A549 (cell line): ENCODE measurements at regions not wholly inside any gene's neighbourhood (a gene's known extent, or its start where the extent isn't known, plus 50 kb on each side); places are given as distances from the start of the nearest gene placed in this dataset.

Experiments
- ATAC-seq, 2 experiments: fragments of 200-7000 bp in 1 of 2; fragments of >200 bp in 1 of 2; cut with Nextera tagmentation in 1 of 2; cut with Tn5 transposase in 1 of 2; 3 replicates each; pipeline versions ENCODE4 v1.8.0 to v1.9.1; 2018 to 2020; ENCODE audit warnings: mild to moderate bottlenecking in 1 of 2, moderate library complexity in 1 of 2
- CTCF ChIA-PET: fragments of 300-600 bp; sonication (Branson Sonifier 250); formaldehyde crosslinking; extraction: SDS; loops from one replicate; lab custom pipeline; 2021; ENCODE audit warnings: antibody characterized with exemption, inconsistent platforms; lab: Yijun Ruan, JAX
- POLR2A ChIA-PET: fragments of 350-600 bp; formaldehyde crosslinking; extraction: SDS; loops from one replicate; lab custom pipeline; 2021; ENCODE audit warnings: antibody characterized with exemption, inconsistent platforms; lab: Yijun Ruan, JAX
- DNase-seq, 2 experiments: peaks; one replicate each; pipeline versions ENCODE4 v3.0.0 to v3.0.0-alpha.2; 2011 to 2016; ENCODE audit warnings: low read depth in 1 of 2, low spot score in 1 of 2
- FAIRE-seq: peaks from 2 replicates; lab custom pipeline; 2011; peaks lifted over from hg19 to GRCh38; lab: Jason Lieb, UNC
- H3K27ac ChIP-seq, 2 experiments: fragments of >200 bp; sonication (Bioruptor Twin); formaldehyde crosslinking; 3 replicates each; pipeline ENCODE4 v1.5.1; 2016 to 2017
- H3K4me1 ChIP-seq: fragments of >200 bp; sonication (Bioruptor Twin); formaldehyde crosslinking; 3 replicates; pipeline ENCODE4 v1.6.1; 2016
- H3K4me2 ChIP-seq: fragments of >200 bp; sonication (Bioruptor Twin); formaldehyde crosslinking; 3 replicates; pipeline ENCODE4 v1.6.1; 2016
- H3K4me3 ChIP-seq: fragments of >200 bp; sonication (Bioruptor Twin); formaldehyde crosslinking; 3 replicates; pipeline ENCODE4 v1.5.1; 2016
- H3K9me3 ChIP-seq: fragments of >200 bp; sonication (Bioruptor Twin); formaldehyde crosslinking; 3 replicates; pipeline ENCODE4 v1.6.1; 2016
- BHLHE40 ChIP-seq: IDR thresholded peaks from 2 replicates; pipeline ENCODE4 v1.6.1; 2012; ENCODE audit warnings: low read depth, low read length, inconsistent platforms
- CBX2 ChIP-seq: fragments of 200-600 bp; sonication (generic); IDR thresholded peaks from 2 replicates; pipeline ENCODE4 v1.6.1; 2016; ENCODE audit warnings: low read depth, mild to moderate bottlenecking, borderline replicate concordance
- CBX8 ChIP-seq: fragments of 200-600 bp; sonication (generic); IDR thresholded peaks from 2 replicates; pipeline ENCODE4 v1.6.1; 2016
- EHF ChIP-seq: fragments of 250-450 bp; sonication (Bioruptor Pico); IDR thresholded peaks from 2 replicates; pipeline ENCODE4 v1.5.0; 2020; ENCODE audit warnings: mild to moderate bottlenecking
- EP300 ChIP-seq, 2 experiments: fragments of >200 bp; sonication (Bioruptor Twin); formaldehyde crosslinking; IDR thresholded peaks; 2 replicates in 1 of 2; 3 replicates in 1 of 2; pipeline ENCODE4 v1.6.1; 2016 to 2017
- ESRRA ChIP-seq: fragments of 150-350 bp; IDR thresholded peaks from 2 replicates; pipeline ENCODE4 v1.6.1; 2014; ENCODE audit warnings: mild to moderate bottlenecking, low read length, borderline replicate concordance
- FOSL2 ChIP-seq, 2 experiments: fragments of 450-650 bp in 1 of 2; fragments of >200 bp in 1 of 2; sonication (Bioruptor Twin) in 1 of 2; formaldehyde crosslinking; IDR thresholded peaks; 2 replicates each; pipeline versions ENCODE4 v1.5.0 to v1.6.1; 2016 to 2020; ENCODE audit warnings: mild to moderate bottlenecking in 1 of 2, moderate library complexity in 1 of 2
- FOXS1 ChIP-seq: fragments of 250-450 bp; sonication (Bioruptor Pico); IDR thresholded peaks from 2 replicates; pipeline ENCODE4 v1.5.0; 2020; ENCODE audit warnings: mild to moderate bottlenecking, moderate library complexity
- GATA3 ChIP-seq: IDR thresholded peaks from 2 replicates; pipeline ENCODE4 v1.6.1; 2012; ENCODE audit warnings: borderline replicate concordance
- HEYL ChIP-seq: fragments of 250-450 bp; sonication (Bioruptor Pico); IDR thresholded peaks from 2 replicates; pipeline ENCODE4 v1.8.0; 2021; ENCODE audit warnings: mild to moderate bottlenecking, moderate library complexity
- HOXB5 ChIP-seq: fragments of 250-450 bp; sonication (Bioruptor Pico); IDR thresholded peaks from 2 replicates; pipeline ENCODE4 v1.5.0; 2020; ENCODE audit warnings: mild to moderate bottlenecking, moderate library complexity
- JUN ChIP-seq, 2 experiments: fragments of >200 bp; sonication (Bioruptor Twin); formaldehyde crosslinking; IDR thresholded peaks; 2 replicates in 1 of 2; 3 replicates in 1 of 2; pipeline ENCODE4 v1.6.1; 2016 to 2017
- JUNB ChIP-seq: fragments of >200 bp; sonication (Bioruptor Twin); formaldehyde crosslinking; IDR thresholded peaks from 2 replicates; pipeline ENCODE4 v1.6.1; 2016
- KDM1A ChIP-seq: fragments of 200-600 bp; sonication (generic); IDR thresholded peaks from 2 replicates; pipeline ENCODE4 v1.6.1; 2016; ENCODE audit warnings: low read depth, mild to moderate bottlenecking
- KDM5A ChIP-seq: fragments of 200-600 bp; sonication (generic); IDR thresholded peaks from 2 replicates; pipeline ENCODE4 v1.6.1; 2016; ENCODE audit warnings: antibody characterized with exemption, mild to moderate bottlenecking
- MAFK ChIP-seq: fragments of 450-650 bp; IDR thresholded peaks from 2 replicates; pipeline ENCODE4 v1.6.1; 2014; ENCODE audit not compliant: partially characterized antibody
- MAZ ChIP-seq: fragments of 150-350 bp; IDR thresholded peaks from 2 replicates; pipeline ENCODE4 v1.6.1; 2014; ENCODE audit warnings: antibody characterized with exemption, low read depth, low read length, borderline replicate concordance
- NFE2L2 ChIP-seq: fragments of 150-350 bp; conservative IDR thresholded peaks from 2 replicates; pipeline ENCODE4 v1.6.1; 2014; ENCODE audit warnings: low read length
- NR3C1 ChIP-seq: fragments of >200 bp; sonication (Bioruptor Twin); formaldehyde crosslinking; IDR thresholded peaks from 3 replicates; pipeline ENCODE4 v1.6.1; 2017
- PHF8 ChIP-seq: fragments of 200-600 bp; sonication (generic); IDR thresholded peaks from 2 replicates; pipeline ENCODE4 v1.6.1; 2016; ENCODE audit warnings: low read depth, mild to moderate bottlenecking, antibody characterized with exemption, moderate library complexity, borderline replicate concordance
- POLR2AphosphoS2 ChIP-seq: conservative IDR thresholded peaks from 2 replicates; pipeline ENCODE4 v1.6.1; 2012; ENCODE audit warnings: low read length, improper control_type of control experiment, inconsistent platforms
- RARB ChIP-seq: fragments of 250-450 bp; sonication (Bioruptor Pico); IDR thresholded peaks from 2 replicates; pipeline ENCODE4 v1.8.0; 2021; ENCODE audit warnings: mild to moderate bottlenecking, moderate library complexity
- RFX5 ChIP-seq: fragments of 450-650 bp; IDR thresholded peaks from 2 replicates; pipeline ENCODE4 v1.7.1; 2014; ENCODE audit warnings: antibody characterized with exemption, mild to moderate bottlenecking, moderate library complexity
- SREBF2 ChIP-seq: fragments of 450-650 bp; IDR thresholded peaks from 2 replicates; pipeline ENCODE4 v1.6.1; 2014; ENCODE audit warnings: mild to moderate bottlenecking, moderate library complexity
- TFCP2L1 ChIP-seq: fragments of 250-450 bp; sonication (Bioruptor Pico); IDR thresholded peaks from 2 replicates; pipeline ENCODE4 v1.5.0; 2021; ENCODE audit warnings: mild to moderate bottlenecking
- ZNF302 ChIP-seq: fragments of 250-450 bp; sonication (Bioruptor Pico); IDR thresholded peaks from 2 replicates; pipeline ENCODE4 v1.9.0; 2021; ENCODE audit warnings: inconsistent platforms, mild to moderate bottlenecking, moderate library complexity
- ZSCAN20 ChIP-seq: fragments of 250-450 bp; sonication (Bioruptor Pico); IDR thresholded peaks from 2 replicates; pipeline ENCODE4 v1.8.0; 2022; ENCODE audit warnings: mild to moderate bottlenecking, moderate library complexity
- WGBS: methylation state at CpG from one replicate; pipeline ENCODE4 v1.1.6; 2017; ENCODE audit errors: missing lambda C conversion rate; 5-methylcytosine and 5-hydroxymethylcytosine counted together
- TF ChIP-seq, protein P1 (sequence below): IDR thresholded peaks from 2 replicates; pipeline ENCODE4 v1.6.1; 2012
- TF ChIP-seq, protein P2 (sequence below): fragments of >200 bp; sonication (Bioruptor Twin); formaldehyde crosslinking; IDR thresholded peaks from 2 replicates; pipeline ENCODE4 v1.6.1; 2016
- TF ChIP-seq, protein P3 (sequence below): fragments of 250-450 bp; sonication (Bioruptor Pico); IDR thresholded peaks from 2 replicates; pipeline ENCODE4 v1.5.0; 2020; ENCODE audit warnings: low read depth, mild to moderate bottlenecking, moderate library complexity
- TF ChIP-seq, protein P4 (sequence below): fragments of 250-450 bp; sonication (Bioruptor Pico); IDR thresholded peaks from 2 replicates; pipeline ENCODE4 v1.5.0; 2021; ENCODE audit warnings: mild to moderate bottlenecking, moderate library complexity, borderline replicate concordance

DNA sequence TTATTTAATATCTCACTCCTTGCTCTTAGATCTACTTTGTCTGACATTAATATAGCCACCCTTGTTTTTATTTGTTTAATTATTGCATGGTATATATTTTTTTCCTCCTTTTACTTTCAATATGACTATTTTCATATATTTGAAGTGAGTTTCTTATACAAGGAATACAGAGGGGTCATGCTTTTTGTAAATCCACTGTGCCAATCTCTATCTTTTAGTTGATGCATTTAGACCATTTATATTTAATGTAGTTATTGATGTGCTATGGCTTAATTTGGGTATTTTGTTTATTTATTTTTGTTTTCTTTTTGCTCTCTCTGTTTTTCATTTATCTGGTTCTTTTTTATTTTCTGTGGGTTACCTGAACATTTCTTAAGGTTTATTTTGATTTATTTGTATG lies 750.6 kb downstream of the TMEM182 start (continued):
- TF ChIP-seq, protein P1, sequence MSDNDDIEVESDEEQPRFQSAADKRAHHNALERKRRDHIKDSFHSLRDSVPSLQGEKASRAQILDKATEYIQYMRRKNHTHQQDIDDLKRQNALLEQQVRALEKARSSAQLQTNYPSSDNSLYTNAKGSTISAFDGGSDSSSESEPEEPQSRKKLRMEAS = no peak
- TF ChIP-seq, protein P2, sequence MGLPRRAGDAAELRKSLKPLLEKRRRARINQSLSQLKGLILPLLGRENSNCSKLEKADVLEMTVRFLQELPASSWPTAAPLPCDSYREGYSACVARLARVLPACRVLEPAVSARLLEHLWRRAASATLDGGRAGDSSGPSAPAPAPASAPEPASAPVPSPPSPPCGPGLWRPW = no peak

DNA sequence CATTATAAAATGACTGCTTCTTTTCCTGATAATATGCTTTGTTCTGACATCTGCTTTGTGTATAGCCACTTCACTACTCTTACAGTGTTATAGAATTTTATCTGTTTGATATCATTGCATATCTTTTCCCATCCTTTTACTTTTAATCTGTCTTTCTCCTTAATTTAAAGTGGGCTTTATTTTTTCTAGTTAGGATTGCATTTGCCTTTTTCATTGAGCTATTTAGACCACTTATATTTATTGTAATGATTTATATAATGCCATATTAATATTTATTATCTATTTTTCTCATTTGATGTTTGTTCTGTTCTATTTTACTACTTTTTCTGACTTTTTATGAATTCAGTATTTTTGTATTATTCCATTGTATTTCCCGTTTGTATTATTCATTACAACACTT lies 758.7 kb downstream of the TMEM182 start:
- TF ChIP-seq POLR2AphosphoS2 (no peak), SREBF2 (no peak), BHLHE40 (no peak), HEYL (no peak)
- Histone ChIP-seq H3K27ac (no peak overlapping the region), H3K4me1 (no peaks in the 10 kb centered on the region), H3K4me2 (no peak overlapping the region), H3K4me3 (no peak overlapping the region), H3K9me3 (no peaks in the 10 kb centered on the region)
- no peak for FAIRE-seq
- 0% methylated on average over 1 of the region's 1 CpG for WGBS
- ChIA-PET POLR2A (no interaction called here), CTCF (no interaction called here)
- ATAC-seq = no peak
- no peak for DNase-seq

DNA sequence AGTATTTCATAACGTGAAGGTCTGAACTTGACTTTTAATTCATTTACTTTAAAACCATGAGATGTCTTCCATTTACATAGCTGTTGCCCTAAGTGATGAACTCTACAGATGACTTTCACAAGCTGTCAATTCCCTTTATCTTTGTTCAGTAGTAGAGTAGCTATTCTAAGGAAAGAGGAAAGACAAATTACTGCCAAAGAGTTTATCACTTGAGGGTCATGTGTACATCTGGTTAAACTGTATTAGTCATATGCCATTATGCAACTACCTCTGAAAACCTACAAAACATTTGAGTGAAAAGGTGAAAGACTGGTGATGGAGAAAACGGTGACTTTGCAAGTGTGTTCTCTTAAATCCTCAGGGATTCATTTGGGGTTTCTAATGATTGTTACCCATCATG lies 763.9 kb downstream of the TMEM182 start:
- 2% methylated on average over 2 of the region's 2 CpGs for WGBS
- Histone ChIP-seq H3K9me3 (no peaks in the 10 kb centered on the region), H3K4me3 (no peak overlapping the region), H3K27ac (no peak overlapping the region), H3K4me2 (no peak overlapping the region), H3K4me1 (no peaks in the 10 kb centered on the region)
- TF ChIP-seq PHF8 (no peak), MAFK (no peak), GATA3 (no peak), KDM1A (no peak), JUN (IDR thresholded peaks at IDR 0.05) (no peak), CBX8 (no peak), NFE2L2 (no peak), CBX2 (no peak), TFCP2L1 (CRISPR knock-in tag) (no peak), EP300 (IDR thresholded peaks at IDR 0.05) (no peak), FOXS1 (CRISPR knock-in tag) (no peak), FOSL2 (IDR thresholded peaks at IDR 0.05) (no peak), FOSL2 (CRISPR knock-in tag; IDR thresholded peaks at IDR 0.05) (no peak), RARB (CRISPR knock-in tag) (no peak), RFX5 (no peak)
- TF ChIP-seq, protein P3, sequence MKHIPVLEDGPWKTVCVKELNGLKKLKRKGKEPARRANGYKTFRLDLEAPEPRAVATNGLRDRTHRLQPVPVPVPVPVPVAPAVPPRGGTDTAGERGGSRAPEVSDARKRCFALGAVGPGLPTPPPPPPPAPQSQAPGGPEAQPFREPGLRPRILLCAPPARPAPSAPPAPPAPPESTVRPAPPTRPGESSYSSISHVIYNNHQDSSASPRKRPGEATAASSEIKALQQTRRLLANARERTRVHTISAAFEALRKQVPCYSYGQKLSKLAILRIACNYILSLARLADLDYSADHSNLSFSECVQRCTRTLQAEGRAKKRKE (CRISPR knock-in tag) = no peak
- FAIRE-seq = no peak
- CTCF ChIA-PET = no interaction called here
- POLR2A ChIA-PET = no interaction called here
- no peak for ATAC-seq
- no peak for DNase-seq

DNA sequence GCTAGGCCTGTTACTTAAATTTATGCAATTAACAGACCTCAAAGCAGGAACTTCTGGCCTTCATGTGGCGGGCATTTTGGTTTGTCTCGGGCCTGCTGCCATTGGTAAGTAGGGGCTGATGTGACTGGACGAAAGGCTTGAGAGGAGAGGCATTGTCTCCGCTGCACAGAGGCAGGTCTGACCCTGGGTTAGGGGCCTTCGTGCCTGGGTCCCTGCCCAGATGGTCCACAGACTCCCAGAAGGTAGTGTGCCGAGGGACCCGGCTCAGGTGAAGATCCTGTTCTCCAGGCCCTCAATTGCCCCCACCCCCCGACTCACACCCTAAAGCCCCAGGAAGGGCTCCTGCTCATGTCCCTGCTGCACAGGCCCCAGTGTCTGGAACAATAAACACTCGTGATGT lies 764.9 kb downstream of the TMEM182 start:
- CTCF ChIA-PET = interaction anchor here (0.6 kb wide), 1 partner anchor 793 kb away, joined by 3 read pairs; no protein-coding TSS in a partner anchor
- H3K4me3 ChIP-seq = no peak overlapping the region
- H3K4me2 ChIP-seq = no peak overlapping the region
- DNase-seq (no peak), ATAC-seq (no peak), FAIRE-seq (no peak)
- no peak overlapping the region for H3K27ac ChIP-seq
- POLR2A ChIA-PET = no interaction called here
- H3K9me3 ChIP-seq = no peaks in the 10 kb centered on the region
- WGBS = 0% methylated on average over 4 of the region's 9 CpGs
- H3K4me1 ChIP-seq = no peaks in the 10 kb centered on the region
- TF ChIP-seq HOXB5 (CRISPR knock-in tag) = no peak
- TF ChIP-seq, protein P3 (CRISPR knock-in tag) = no peak
- TF ChIP-seq KDM1A = no peak
- no peak for TF ChIP-seq ZNF302
- TF ChIP-seq NR3C1 = no peak
- TF ChIP-seq FOSL2 (IDR thresholded peaks at IDR 0.05) = no peak
- TF ChIP-seq FOSL2 (CRISPR knock-in tag; IDR thresholded peaks at IDR 0.05) = no peak
- TF ChIP-seq, protein P1 = no peak
- no peak for TF ChIP-seq JUN (IDR thresholded peaks at IDR 0.05)
- TF ChIP-seq ZSCAN20 (CRISPR knock-in tag) = no peak
- TF ChIP-seq JUNB = no peak
- no peak for TF ChIP-seq KDM5A
- TF ChIP-seq MAZ = no peak
- TF ChIP-seq, protein P4, sequence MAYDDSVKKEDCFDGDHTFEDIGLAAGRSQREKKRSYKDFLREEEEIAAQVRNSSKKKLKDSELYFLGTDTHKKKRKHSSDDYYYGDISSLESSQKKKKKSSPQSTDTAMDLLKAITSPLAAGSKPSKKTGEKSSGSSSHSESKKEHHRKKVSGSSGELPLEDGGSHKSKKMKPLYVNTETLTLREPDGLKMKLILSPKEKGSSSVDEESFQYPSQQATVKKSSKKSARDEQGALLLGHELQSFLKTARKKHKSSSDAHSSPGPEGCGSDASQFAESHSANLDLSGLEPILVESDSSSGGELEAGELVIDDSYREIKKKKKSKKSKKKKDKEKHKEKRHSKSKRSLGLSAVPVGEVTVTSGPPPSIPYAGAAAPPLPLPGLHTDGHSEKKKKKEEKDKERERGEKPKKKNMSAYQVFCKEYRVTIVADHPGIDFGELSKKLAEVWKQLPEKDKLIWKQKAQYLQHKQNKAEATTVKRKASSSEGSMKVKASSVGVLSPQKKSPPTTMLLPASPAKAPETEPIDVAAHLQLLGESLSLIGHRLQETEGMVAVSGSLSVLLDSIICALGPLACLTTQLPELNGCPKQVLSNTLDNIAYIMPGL = no peak
- TF ChIP-seq, protein P2 = no peak
- no peak for TF ChIP-seq EHF
- TF ChIP-seq ESRRA = no peak
- no peak for TF ChIP-seq FOXS1 (CRISPR knock-in tag)
